SK-N-SH treated with all-trans-retinoic acid at 6 μM for 48 hours (cell line): ENCODE measurements at regions not wholly inside any gene's neighbourhood (a gene's known extent, or its start where the extent isn't known, plus 50 kb on each side); places are given as distances from the start of the nearest gene placed in this dataset.
"Not testable (repeated sequence)": the region's sequence is repeated elsewhere in the genome, so short reads cannot be mapped to it uniquely, and the experiment has no call there.

Experiments used
- ARNTL ChIP-seq: fragments of 450-650 bp; formaldehyde crosslinking; IDR thresholded peaks from 2 replicates; pipeline ENCODE4 v1.5.0; 2020; ENCODE audit warnings: low read depth, mild to moderate bottlenecking, moderate library complexity, borderline replicate concordance
- CREB5 ChIP-seq: fragments of 250-450 bp; sonication (Bioruptor Pico); IDR thresholded peaks from 2 replicates; pipeline ENCODE4 v1.5.1; 2020; ENCODE audit warnings: low read depth, mild to moderate bottlenecking, moderate library complexity
- ESRRG ChIP-seq: fragments of 250-450 bp; sonication (Bioruptor Pico); IDR thresholded peaks from 2 replicates; pipeline ENCODE4 v1.6.1; 2021; ENCODE audit warnings: mild to moderate bottlenecking
- PATZ1 ChIP-seq: fragments of 250-450 bp; sonication (Bioruptor Pico); IDR thresholded peaks from 2 replicates; pipeline ENCODE4 v1.8.0; 2020; ENCODE audit warnings: mild to moderate bottlenecking, moderate library complexity, borderline replicate concordance
- SNAI2 ChIP-seq: fragments of 250-450 bp; sonication (Bioruptor Pico); IDR thresholded peaks from 2 replicates; pipeline ENCODE4 v1.5.0; 2020; ENCODE audit warnings: mild to moderate bottlenecking, moderate library complexity
- TCF4 ChIP-seq: fragments of 250-450 bp; sonication (Bioruptor Pico); IDR thresholded peaks from 2 replicates; pipeline ENCODE4 v1.8.0; 2021; ENCODE audit warnings: mild to moderate bottlenecking, moderate library complexity, borderline replicate concordance
- ZFP30 ChIP-seq: fragments of 450-650 bp; formaldehyde crosslinking; IDR thresholded peaks from 2 replicates; pipeline ENCODE4 v1.5.0; 2022; ENCODE audit warnings: mild to moderate bottlenecking, moderate library complexity
- ZNF70 ChIP-seq: fragments of 450-650 bp; formaldehyde crosslinking; IDR thresholded peaks from 2 replicates; pipeline ENCODE4 v1.5.0; 2020; ENCODE audit warnings: mild to moderate bottlenecking, moderate library complexity
- TF ChIP-seq, protein P1 (sequence below): fragments of 250-450 bp; sonication (Bioruptor Pico); IDR thresholded peaks from 2 replicates; pipeline ENCODE4 v1.5.0; 2020; ENCODE audit warnings: mild to moderate bottlenecking, moderate library complexity

- TF ChIP-seq ZFP30 (CRISPR knock-in tag); TCF4; SNAI2 (CRISPR knock-in tag); ARNTL (CRISPR knock-in tag); PATZ1 (CRISPR knock-in tag); ESRRG (CRISPR knock-in tag); ZNF70 (CRISPR knock-in tag); CREB5 (CRISPR knock-in tag): not testable (repeated sequence)
- TF ChIP-seq, protein P1, sequence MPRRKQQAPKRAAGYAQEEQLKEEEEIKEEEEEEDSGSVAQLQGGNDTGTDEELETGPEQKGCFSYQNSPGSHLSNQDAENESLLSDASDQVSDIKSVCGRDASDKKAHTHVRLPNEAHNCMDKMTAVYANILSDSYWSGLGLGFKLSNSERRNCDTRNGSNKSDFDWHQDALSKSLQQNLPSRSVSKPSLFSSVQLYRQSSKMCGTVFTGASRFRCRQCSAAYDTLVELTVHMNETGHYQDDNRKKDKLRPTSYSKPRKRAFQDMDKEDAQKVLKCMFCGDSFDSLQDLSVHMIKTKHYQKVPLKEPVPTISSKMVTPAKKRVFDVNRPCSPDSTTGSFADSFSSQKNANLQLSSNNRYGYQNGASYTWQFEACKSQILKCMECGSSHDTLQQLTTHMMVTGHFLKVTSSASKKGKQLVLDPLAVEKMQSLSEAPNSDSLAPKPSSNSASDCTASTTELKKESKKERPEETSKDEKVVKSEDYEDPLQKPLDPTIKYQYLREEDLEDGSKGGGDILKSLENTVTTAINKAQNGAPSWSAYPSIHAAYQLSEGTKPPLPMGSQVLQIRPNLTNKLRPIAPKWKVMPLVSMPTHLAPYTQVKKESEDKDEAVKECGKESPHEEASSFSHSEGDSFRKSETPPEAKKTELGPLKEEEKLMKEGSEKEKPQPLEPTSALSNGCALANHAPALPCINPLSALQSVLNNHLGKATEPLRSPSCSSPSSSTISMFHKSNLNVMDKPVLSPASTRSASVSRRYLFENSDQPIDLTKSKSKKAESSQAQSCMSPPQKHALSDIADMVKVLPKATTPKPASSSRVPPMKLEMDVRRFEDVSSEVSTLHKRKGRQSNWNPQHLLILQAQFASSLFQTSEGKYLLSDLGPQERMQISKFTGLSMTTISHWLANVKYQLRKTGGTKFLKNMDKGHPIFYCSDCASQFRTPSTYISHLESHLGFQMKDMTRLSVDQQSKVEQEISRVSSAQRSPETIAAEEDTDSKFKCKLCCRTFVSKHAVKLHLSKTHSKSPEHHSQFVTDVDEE (CRISPR knock-in tag) = not testable (repeated sequence)
Observed at GRCh38 chr1:209173796-209174195, 409.7 kb upstream of the CAMK1G start.
